ENCODE measurements at regions not wholly inside any gene's neighbourhood (a gene's known extent, or its start where the extent isn't known, plus 50 kb on each side); places are given as distances from the start of the nearest gene placed in this dataset.
"Not testable (repeated sequence)": the region's sequence is repeated elsewhere in the genome, so short reads cannot be mapped to it uniquely, and the experiment has no call there.

DNA sequence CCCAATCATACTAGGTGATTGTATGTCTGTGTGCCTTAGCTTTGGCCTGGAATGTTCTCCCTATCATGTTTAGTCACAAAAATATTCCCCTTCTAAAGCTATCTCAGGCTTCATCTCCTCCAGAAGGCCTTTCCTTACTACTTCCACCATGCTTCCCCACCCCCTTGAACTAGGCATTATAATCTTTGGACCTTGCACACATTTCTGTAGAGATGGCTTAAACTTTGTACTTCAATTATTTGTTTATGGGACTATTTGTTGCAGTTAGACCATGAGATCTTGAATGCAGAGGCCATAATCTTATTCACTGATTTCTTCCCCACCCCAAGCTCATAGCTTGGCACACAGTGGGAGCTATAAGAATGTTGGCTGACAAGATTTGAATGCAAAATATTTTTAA, 262.0 kb upstream of the EDA2R start:
- no peak for FAIRE-seq
- no peak for DNase-seq (ENCODE audit: insufficient read length)
- TF ChIP-seq POLR2AphosphoS5 (IDR thresholded peaks at IDR 0.05; ENCODE audit: low read depth, low read length) (no peak), POLR2A (IDR thresholded peaks at IDR 0.05; ENCODE audit: low read depth, low read length) (no peak), TAF1 (IDR thresholded peaks at IDR 0.05; ENCODE audit: borderline replicate concordance, low read depth, low read length) (no peak)

DNA sequence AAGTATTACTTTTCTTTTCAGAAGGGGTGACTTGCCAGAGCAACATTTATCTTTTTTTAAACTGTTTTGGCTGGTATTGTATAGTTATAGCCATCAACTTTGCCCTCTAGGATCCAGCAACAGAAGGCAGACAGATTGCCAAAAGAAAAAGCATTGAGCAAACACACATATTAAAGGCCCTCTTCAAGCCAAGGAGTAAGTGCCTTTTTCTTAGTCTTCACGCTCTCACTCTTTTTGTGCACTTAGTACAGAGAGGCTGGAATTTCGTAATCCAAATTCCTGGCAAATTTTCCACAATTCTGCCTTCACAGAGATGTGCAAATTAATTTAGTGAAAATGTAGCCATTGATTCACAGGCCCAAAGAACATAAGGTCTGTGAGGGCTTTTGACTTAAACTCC, 253.1 kb upstream of the EDA2R start:
- TF ChIP-seq POLR2AphosphoS5 (IDR thresholded peaks at IDR 0.05; ENCODE audit: low read depth, low read length) (no peak), TAF1 (IDR thresholded peaks at IDR 0.05; ENCODE audit: borderline replicate concordance, low read depth, low read length) (no peak)
- FAIRE-seq (no peak), DNase-seq (ENCODE audit: insufficient read length) (no peak)

- no peak for TF ChIP-seq POLR2A (IDR thresholded peaks at IDR 0.05; ENCODE audit: low read depth, low read length)
- no peak for TF ChIP-seq POLR2AphosphoS5 (IDR thresholded peaks at IDR 0.05; ENCODE audit: low read depth, low read length)
- TF ChIP-seq TAF1 (IDR thresholded peaks at IDR 0.05; ENCODE audit: borderline replicate concordance, low read depth, low read length) = no peak
- FAIRE-seq = no peak
- no peak for DNase-seq (ENCODE audit: insufficient read length)
Observed at GRCh38 chrX:66889418-66889817, 250.5 kb upstream of the EDA2R start.

GRCh38 chrX:66882101-66882500, 243.2 kb upstream of the EDA2R start:
- FAIRE-seq (no peak), DNase-seq (ENCODE audit: insufficient read length) (no peak)
- no peak for TF ChIP-seq POLR2A (IDR thresholded peaks at IDR 0.05; ENCODE audit: low read depth, low read length)
- no peak for TF ChIP-seq POLR2AphosphoS5 (IDR thresholded peaks at IDR 0.05; ENCODE audit: low read depth, low read length)
- no peak for TF ChIP-seq TAF1 (IDR thresholded peaks at IDR 0.05; ENCODE audit: borderline replicate concordance, low read depth, low read length)

DNA sequence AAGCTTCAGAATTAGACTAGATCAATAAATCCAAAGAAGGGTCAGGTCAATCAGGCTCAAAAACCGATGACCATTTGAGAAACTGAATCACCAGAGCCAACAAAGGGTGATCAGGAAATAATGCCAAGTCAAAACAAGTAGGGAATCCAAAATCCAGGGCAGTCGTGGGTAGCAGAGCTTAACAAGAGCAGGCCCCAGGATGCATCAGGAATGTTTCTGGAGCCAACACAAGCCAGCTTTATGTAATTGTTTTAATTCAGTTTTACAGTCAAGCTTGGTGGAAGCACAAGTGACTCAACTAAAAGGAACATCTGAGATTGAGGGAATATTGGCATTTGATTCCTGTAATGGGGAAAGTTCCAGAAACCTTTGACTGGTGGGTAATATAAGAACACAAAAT, 237.9 kb upstream of the EDA2R start:
- no peak for DNase-seq (ENCODE audit: insufficient read length)
- TF ChIP-seq TAF1 (IDR thresholded peaks at IDR 0.05; ENCODE audit: borderline replicate concordance, low read depth, low read length) (no peak), POLR2A (IDR thresholded peaks at IDR 0.05; ENCODE audit: low read depth, low read length) (no peak), POLR2AphosphoS5 (IDR thresholded peaks at IDR 0.05; ENCODE audit: low read depth, low read length) (no peak)
- no peak for FAIRE-seq

- DNase-seq (ENCODE audit: insufficient read length) = no peak
- no peak for FAIRE-seq
- TF ChIP-seq TAF1 (IDR thresholded peaks at IDR 0.05; ENCODE audit: borderline replicate concordance, low read depth, low read length) (no peak), POLR2AphosphoS5 (IDR thresholded peaks at IDR 0.05; ENCODE audit: low read depth, low read length) (no peak), POLR2A (IDR thresholded peaks at IDR 0.05; ENCODE audit: low read depth, low read length) (no peak)
Observed at GRCh38 chrX:66872771-66873170, 233.9 kb upstream of the EDA2R start.

GRCh38 chrX:66863721-66864120, 224.8 kb upstream of the EDA2R start:
- FAIRE-seq (no peak), DNase-seq (ENCODE audit: insufficient read length) (no peak)
- TF ChIP-seq POLR2AphosphoS5 (IDR thresholded peaks at IDR 0.05; ENCODE audit: low read depth, low read length) (no peak), POLR2A (IDR thresholded peaks at IDR 0.05; ENCODE audit: low read depth, low read length) (no peak), TAF1 (IDR thresholded peaks at IDR 0.05; ENCODE audit: borderline replicate concordance, low read depth, low read length) (no peak)

DNA sequence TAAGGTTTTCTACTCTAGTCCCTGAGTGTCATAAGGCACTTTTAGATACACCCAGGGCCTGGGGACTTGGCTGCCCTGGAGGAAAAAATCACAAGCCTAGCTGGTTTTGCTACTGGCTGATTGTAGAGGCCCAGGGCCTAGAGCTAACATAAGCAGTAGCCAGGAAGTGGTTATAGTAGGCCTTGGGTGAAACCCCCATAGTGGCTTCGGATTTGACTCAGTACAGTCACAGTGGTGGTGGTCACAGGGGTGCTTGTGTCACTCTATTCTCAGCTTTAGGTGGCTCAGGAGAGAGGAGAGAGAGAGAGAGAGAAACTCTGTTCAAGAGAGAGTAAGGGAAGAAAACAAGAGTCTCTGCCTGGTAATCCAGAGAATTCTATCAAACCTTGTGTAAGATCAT, 194.5 kb upstream of the EDA2R start:
- peak; percentile 30 for FAIRE-seq

DNA sequence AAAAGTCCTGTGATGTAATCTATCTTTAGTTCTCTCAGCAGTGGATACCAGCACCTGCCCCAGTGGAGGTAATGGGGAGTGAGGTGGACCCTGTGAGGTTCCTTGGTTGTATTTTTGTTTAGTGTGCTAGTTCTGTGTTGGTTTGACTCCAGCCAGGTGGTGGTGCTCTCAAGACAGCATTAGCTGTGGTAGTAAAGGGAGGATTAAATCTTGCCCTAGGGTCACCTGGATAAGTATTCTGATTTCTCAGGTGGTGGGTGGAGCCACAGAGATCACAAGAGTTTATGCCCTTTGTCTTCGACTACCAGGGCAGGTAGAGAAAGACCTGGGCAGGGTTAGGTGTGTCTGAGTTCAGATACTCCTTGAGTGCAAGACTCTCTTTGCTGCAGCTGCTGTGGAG, 176.3 kb upstream of the EDA2R start:
- DNase-seq (ENCODE audit: insufficient read length) (no peak), FAIRE-seq (no peak)
- TF ChIP-seq POLR2A (IDR thresholded peaks at IDR 0.05; ENCODE audit: low read depth, low read length) = no peak
- no peak for TF ChIP-seq POLR2AphosphoS5 (IDR thresholded peaks at IDR 0.05; ENCODE audit: low read depth, low read length)
- no peak for TF ChIP-seq TAF1 (IDR thresholded peaks at IDR 0.05; ENCODE audit: borderline replicate concordance, low read depth, low read length)

More for the DNA sequence above, 194.5 kb upstream of the EDA2R start:
- no peak for TF ChIP-seq TAF1 (IDR thresholded peaks at IDR 0.05; ENCODE audit: borderline replicate concordance, low read depth, low read length)
- no peak for TF ChIP-seq POLR2A (IDR thresholded peaks at IDR 0.05; ENCODE audit: low read depth, low read length)
- no peak for TF ChIP-seq POLR2AphosphoS5 (IDR thresholded peaks at IDR 0.05; ENCODE audit: low read depth, low read length)
- DNase-seq (ENCODE audit: insufficient read length) = peak; percentile 0

- DNase-seq (ENCODE audit: insufficient read length) = not testable (repeated sequence)
Observed at GRCh38 chrX:66794514-66794913, 155.6 kb upstream of the EDA2R start.

DNA sequence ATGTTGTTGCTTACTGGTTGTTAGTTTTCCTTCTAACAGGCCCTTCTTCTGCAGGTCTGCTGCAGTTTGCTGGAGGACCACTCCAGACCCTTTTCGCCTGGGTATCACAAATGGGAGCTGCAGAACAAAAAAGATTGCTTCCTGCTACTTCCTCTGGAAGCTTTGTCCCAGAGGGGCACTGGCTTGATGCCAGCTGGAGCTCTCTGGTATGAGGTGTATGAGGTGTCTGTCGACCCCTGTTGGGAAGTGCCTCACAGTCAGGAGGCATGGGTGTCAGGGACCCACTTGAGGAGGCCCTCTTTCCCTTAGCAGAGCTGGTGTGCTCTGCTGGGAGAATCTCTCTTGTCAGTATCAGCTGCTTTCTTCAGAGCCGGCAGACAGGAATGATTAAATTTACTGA, 127.4 kb upstream of the EDA2R start:
- FAIRE-seq (no peak), DNase-seq (ENCODE audit: insufficient read length) (no peak)
- no peak for TF ChIP-seq POLR2AphosphoS5 (IDR thresholded peaks at IDR 0.05; ENCODE audit: low read depth, low read length)
- TF ChIP-seq TAF1 (IDR thresholded peaks at IDR 0.05; ENCODE audit: borderline replicate concordance, low read depth, low read length) = no peak

More at GRCh38 chrX:66794514-66794913, 155.6 kb upstream of the EDA2R start:
- FAIRE-seq = not testable (repeated sequence)

- DNase-seq (ENCODE audit: insufficient read length) = no peak
- TF ChIP-seq POLR2AphosphoS5 (IDR thresholded peaks at IDR 0.05; ENCODE audit: low read depth, low read length) (no peak), TAF1 (IDR thresholded peaks at IDR 0.05; ENCODE audit: borderline replicate concordance, low read depth, low read length) (no peak), POLR2A (IDR thresholded peaks at IDR 0.05; ENCODE audit: low read depth, low read length) (no peak)
- no peak for FAIRE-seq
Observed at GRCh38 chrX:66760651-66761050, 121.8 kb upstream of the EDA2R start.

DNA sequence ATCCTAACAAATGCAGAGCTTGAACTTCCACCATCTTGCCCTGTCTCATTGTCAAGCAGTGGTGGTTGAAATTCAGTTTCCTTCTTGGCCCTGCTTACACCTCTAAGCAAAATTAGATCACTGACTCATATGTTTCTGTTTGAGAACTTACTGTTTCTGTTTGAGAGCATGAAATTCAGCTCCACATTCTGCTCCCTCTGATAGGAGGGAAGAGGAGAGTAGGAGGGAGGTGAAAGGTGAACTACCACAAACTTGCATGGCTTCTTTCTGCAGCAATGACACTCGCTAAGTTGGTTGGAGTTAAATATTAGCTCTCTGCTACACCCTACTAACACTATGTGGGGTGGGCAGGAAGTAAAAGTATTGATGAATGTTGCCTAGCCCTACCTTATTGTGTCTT, 117.8 kb upstream of the EDA2R start:
- TF ChIP-seq POLR2AphosphoS5 (IDR thresholded peaks at IDR 0.05; ENCODE audit: low read depth, low read length) = no peak
- TF ChIP-seq POLR2A (IDR thresholded peaks at IDR 0.05; ENCODE audit: low read depth, low read length) = no peak
- TF ChIP-seq TAF1 (IDR thresholded peaks at IDR 0.05; ENCODE audit: borderline replicate concordance, low read depth, low read length) = no peak
- DNase-seq (ENCODE audit: insufficient read length) = no peak
- peak; percentile 38 for FAIRE-seq
